ENCODE measurements at regions not wholly inside any gene's neighbourhood (a gene's known extent, or its start where the extent isn't known, plus 50 kb on each side); places are given as distances from the start of the nearest gene placed in this dataset.
"Not testable (repeated sequence)": the region's sequence is repeated elsewhere in the genome, so short reads cannot be mapped to it uniquely, and the experiment has no call there.

DNA sequence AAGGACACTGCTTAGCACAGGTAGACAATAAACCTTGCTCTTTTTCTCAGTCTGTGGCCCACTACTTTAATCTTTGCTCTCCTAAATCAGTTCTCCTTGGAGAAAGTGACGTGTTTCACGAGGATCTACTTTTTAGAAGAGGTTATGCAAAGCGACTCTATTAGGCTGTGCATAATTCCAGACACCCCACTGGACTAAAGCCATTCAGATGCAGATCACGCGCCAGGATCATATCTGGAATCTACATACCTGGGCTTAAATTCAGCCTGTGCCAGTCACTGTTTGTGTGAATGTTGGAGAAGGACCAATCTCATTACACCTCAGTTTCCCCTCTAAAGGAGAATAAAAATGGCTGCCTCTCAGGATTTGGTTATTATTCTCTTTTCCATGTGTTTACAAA lies 413.0 kb upstream of the MYT1L start:
- DNase-seq (ENCODE audit: low read depth in 2 of 2): no peak

DNA sequence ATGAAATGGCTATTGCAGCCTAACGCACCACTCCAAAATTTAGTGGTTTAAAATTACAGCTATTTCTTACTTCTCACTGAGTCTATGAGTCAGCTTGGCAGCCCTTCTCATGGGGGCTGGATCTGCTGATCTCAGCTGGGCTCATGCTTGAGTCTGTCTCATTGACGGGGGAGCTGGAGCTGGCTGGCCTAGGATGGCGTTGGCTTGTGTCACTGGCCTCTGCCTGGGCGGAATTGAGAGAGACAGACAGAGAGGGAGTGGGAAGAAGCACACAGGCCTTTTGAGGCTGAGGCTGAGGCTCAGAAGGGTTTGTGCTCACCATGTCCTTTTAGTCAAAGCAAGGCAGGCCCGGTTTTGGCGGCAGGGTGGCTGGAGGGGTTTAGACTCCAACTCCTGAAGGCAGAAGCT lies 412.1 kb upstream of the MYT1L start:
- no peak for DNase-seq (ENCODE audit: low read depth in 2 of 2)

DNA sequence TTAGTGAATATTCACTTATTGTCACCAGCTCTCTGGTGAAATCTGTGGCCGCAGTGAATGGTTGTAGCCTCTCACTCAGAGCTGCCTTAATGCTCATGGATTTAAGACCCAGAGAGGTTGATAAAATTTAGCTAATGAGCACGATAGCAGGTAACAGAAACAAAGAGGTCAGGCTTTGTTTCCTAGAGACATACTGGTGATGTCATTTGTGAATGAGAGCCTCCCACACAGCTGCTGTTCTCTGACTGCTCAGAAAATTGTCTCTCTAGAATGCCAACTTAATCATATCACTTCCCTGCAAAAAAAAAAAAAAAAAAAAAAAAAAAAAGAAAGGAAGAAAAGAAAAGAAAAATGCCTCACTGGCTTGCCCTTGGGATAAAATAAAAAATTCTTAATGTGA lies 411.7 kb upstream of the MYT1L start:
- no peak for DNase-seq (ENCODE audit: low read depth in 2 of 2)

DNA sequence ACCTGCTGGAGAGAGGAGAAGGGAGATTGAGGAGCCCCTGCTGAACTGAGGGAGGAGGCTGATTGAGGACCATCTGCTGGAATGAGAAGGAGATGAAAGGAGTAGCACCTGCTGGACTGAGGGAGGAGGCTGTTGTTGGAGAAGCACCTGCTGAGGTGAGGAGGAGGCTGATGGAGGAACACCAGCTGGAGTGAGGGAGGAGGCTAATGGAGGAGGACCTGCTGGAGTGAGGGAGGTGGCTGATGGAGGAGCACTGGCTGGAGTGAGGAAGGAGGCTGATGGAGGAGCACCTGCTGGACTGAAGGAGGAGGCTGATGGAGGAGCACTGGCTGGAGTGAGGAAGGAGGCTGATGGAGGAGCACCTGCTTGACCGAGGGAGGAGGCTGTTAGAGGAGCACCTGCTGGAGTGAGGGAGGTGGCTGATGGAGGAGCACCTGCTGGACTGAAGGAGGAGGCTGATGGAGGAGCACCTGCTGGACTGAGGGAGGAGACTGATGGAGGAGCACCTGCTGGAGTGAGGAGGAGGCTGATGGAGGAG lies 409.2 kb upstream of the MYT1L start:
- DNase-seq (ENCODE audit: low read depth in 2 of 2): no peak

DNA sequence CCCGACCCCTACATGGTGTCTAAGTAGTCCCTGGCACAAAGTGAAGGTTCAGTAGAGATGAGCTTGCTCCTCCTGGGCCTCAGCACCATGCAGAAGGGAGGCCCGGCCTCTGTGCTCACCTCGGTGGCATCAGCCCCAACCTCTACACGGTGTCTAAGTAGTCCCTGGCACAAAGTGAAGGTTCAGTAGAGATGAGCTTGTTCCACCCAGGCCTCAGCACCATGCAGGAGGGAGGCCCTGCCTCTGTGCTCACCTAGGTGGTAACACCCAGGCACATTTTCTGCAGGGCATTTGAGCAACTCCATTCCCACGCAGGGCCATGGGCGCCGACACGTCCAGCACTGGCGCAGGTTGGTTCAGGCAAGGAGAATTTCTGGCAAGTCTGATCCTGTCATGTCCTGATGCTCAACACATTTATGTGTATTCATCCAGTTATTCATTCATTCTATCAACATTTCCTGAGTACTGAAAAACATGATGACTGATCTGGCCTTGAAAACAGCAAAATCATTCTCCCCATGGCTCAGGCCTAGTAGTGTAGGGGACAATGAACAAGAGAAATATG lies 408.2 kb upstream of the MYT1L start:
- DNase-seq (ENCODE audit: low read depth in 2 of 2): no peak

DNA sequence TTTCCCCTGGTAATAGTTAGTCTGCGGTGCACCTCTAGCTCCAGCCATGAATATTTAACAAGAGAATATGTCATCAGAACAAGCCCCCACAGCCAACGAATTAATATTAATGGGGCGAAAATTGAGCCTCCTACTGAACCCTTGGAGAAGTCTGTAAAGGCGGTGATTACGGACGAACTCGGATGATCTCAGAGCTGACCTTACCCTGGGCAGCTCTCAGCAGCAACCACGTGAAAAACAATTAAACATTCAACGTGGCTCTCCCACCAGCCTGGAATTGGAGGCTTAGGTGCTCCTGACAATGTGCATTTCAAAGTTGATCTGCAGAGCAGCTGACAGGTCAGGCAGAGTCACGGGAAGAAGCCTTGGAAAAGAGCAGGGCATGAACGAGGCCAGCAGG lies 407.6 kb upstream of the MYT1L start:
- no peak for DNase-seq (ENCODE audit: low read depth in 2 of 2)

DNA sequence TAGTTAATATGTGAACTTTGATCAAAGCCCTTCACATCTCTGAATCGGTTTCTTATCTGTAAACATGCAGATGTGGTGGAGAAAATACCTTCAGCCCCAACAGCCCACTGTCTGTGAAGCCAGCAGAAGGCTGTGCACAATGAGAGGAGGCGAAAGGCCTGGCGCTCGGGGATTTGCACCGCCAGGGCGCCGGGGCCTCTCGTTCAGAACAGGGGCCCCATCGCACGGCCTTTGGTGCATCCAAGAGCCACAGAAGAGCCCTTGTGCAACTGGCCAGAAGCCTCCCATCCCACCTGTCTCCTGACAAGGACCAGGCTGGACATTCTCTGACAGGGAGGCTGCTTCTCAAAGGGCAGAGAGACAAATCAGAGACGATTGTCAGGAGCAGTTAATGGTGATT lies 407.2 kb upstream of the MYT1L start:
- no peak for DNase-seq (ENCODE audit: low read depth in 2 of 2)

DNA sequence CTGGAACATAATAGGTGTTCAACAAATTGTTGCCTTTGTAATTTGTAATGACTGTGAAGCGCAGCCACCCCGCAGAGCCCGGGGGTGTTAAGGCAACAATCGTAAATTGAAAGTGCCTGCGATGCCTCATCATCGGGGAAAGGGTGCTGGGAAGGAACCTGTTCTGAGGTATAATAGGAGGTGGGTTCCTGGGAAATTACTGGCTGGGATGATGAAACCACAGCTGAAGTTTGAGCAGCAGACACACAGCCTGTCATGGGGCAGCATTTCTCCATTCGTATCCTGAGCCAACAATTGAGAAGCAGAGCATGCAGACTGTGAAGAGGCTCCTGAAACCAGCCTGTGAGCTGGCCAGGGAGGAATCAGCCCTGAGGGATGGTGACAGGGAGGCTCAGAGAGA lies 404.0 kb upstream of the MYT1L start:
- DNase-seq (ENCODE audit: low read depth in 2 of 2): no peak

DNA sequence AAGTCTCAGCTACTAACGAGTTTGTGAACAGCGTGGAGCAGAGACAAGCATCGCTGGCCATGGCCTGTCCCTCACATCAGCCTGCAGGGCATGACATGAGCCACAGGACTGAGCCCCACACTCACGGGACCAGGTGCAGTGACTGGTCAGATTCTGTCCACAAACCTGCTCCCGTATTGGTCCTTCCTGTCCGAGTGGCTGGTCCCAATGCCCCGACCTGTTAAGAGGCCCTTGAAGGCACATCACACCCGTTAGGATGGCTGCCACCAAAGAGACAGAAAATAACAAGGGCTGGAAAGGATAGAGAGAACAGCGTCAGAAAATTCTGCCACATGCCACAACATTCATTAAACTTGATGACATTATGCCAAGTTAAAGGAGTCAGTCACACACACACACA lies 403.2 kb upstream of the MYT1L start:
- DNase-seq (ENCODE audit: low read depth in 2 of 2): no peak

DNA sequence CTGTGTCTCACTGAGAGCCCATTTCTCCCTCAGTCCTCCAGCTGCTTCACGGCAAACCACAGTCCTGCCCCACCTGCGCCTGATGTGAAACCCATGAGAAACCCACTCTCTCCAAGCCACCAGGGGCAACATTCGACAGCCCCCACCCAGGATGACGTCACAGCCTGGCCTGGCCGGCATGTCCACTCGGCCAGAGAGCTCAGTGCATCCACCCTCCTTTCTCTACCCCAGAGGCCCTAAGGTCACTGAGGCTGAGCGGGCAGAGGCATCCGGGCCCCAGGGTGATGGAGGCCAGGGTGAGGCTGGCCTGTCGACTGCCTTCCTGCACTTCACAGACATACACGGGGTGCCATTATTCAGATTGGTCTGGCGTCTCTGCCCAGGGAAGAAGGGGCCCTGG lies 402.7 kb upstream of the MYT1L start:
- DNase-seq (ENCODE audit: low read depth in 2 of 2): no peak

DNA sequence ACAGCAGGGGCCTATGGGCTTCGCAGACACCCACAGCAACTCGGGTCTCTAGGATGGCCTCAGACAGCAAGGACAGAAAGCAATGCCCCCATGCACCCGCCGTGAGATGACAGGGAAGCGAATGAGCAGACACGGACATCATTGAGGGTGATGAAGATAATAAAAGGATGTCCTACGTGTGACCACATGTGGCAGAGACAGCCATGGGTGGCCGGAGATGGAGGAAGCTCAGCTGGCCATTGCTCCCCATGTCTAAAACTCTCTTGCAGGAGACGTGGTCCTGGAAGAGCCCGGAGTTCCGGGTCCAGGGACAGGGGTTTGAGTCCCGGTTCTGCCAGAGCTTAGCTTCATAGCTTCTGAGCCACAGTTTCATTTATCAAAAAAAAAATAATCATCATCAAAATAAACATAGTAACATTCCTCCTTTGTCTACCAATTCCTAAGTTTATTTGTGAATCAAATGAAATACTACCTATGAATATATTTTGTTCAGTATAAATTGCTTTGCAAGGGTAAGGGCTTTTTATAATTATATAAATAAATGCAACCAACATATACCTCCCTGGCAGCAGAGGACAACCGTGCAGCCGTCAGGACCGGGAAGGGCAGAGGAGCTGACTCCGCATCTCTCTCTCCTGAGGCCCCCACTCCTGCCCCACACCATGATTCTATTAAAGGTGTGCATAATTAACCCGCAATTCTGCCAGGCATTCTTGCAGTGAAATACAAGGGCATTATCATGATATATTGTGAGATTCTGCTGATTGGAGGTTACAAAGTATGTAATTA lies 401.4 kb upstream of the MYT1L start:
- no peak for DNase-seq (ENCODE audit: low read depth in 2 of 2)

DNA sequence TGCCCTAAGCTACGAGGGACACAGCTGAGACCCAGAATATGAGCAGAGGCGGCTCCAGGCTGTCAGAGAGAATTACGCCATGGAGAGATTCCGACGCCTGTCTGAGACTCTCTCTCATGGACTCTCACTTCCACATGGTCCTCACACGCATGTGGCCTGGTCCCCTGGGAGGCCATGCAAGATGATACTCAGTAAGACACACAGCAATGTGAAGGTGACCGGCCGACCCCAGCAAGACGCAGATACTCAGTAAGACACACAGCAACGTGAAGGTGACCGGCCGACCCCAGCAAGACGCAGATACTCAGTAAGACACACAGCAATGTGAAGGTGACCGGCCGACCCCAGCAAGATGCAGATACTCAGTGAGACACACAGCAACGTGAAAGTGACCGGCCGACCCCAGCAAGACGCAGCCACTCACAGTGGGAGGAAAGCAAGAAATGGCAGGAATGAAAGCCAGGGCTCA lies 400.8 kb upstream of the MYT1L start:
- DNase-seq (ENCODE audit: low read depth in 2 of 2): no peak

DNA sequence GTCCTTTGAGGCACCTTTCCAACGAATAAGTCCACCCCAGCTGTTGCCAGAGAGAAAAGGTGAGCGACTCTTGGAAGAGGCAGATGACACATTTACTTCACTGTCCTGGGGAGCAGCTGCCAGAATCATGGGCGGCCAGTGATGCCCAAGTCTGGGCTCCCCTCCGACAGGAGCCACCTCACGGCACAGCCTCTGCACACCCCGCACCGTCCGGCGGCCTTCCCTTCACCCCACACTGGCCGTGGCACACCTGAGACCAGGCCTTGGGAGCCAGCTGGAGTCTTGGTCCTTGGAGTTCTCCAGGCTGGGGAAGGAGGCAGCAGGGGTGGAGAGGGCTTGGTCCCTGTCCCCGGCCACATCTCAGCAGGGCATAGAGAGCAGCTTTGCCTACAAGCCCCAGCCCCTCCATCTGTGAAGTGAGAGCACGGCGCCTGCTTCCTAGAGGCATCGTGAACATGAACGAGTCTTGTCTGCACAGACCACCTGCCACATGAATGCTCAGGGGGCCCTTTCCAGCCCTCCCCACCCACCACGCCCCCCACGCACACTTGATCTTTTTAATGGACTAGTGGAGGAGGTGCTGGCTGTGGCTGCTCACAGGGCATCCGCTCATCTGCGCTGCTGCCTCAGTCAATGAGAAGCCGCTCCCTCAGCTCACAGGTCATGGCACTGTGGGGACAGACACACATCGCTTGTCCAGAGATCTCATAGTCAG lies 400.2 kb upstream of the MYT1L start:
- no peak for DNase-seq (ENCODE audit: low read depth in 2 of 2)

DNA sequence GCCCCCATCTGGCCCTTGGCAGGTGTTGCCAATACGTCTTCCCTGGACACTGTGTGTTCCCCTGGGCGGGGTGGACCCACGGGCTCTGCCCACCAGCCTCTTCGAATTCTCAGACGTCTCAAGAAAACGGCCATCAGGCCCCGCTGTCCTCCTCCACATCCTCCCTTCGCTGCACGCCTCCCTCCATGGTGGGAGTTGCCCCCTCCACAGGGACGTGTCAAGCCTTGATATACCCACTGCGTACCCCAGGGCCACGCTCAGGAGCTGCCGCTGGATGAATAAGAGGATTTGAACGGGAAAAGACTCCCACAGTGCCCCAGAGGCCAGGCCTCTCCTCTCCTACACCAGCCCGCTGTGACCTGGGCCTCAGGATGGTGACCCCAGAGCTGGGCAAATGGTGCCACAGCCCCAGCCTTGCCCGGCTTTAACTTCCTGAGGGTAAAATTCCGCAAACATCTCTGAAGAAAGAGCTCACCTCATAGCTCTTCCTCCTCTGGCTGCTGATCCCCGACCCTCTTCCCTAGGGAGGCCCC lies 399.3 kb upstream of the MYT1L start:
- no peak for DNase-seq (ENCODE audit: low read depth in 2 of 2)

DNA sequence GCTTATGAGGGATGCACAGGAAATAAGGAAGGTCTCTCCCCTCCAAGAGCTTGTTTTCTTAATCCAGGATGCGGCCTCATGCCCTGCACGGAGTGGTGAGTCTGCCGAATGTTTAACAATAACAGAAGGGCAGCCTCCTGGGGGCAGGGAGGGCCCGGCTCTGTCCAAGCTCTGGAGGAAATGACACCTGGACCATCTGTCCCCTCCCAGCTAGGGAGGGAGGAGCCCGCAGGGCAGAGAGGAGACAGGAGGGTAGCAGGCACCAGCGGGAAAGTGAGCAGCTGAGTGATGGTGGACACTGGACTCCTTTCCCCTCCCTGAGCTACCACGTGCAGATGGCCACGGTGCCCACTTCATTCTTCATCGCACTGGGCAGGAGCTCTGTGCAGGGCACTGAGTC lies 398.2 kb upstream of the MYT1L start:
- no peak for DNase-seq (ENCODE audit: low read depth in 2 of 2)

DNA sequence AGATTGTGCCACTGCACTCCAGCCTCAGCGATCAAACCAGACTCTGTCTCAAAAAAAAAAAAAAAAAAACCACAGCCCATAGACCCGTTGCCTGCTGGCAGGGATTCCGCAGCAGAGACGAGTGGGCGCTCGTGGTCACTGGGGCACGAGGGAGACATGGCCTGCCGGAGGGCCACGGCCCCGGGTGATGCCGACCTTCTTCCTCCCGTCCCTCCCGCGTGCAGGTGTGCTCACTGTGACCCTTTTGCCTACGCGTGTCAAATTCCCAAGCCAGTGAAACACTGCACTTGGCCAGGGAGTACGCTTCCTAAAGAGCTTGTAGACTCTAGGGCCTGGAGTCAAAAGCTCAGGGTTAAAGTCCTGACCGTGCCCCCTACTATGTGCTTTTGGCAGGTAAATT lies 397.6 kb upstream of the MYT1L start:
- no peak for DNase-seq (ENCODE audit: low read depth in 2 of 2)

DNA sequence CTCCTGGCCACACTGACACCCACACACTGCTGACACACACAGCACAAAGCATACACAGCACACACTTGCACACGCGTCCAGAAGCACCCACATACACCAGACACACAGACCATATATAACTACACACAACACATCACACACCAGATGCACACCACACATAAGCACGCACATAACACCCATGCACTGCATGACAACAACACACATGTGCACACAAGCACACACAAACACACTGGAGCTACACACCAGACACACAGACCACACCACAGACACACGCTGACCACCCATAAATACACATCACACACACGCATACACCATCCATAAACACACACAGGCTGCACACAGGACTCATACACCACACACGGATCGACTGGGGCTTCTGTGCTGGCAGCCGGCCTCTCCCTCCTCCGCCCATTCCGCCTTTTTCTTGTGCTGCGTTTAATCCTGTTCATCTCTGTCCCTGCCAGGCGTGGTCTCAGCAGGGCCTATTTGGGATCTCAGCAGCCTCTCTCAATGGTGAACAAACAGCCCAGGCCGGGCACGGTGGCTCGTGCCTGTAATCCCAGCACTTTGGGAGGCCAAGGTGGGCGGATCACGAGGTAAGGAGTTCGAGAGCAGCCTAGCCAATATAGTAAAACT lies 396.9 kb upstream of the MYT1L start:
- DNase-seq (ENCODE audit: low read depth in 2 of 2): no peak

DNA sequence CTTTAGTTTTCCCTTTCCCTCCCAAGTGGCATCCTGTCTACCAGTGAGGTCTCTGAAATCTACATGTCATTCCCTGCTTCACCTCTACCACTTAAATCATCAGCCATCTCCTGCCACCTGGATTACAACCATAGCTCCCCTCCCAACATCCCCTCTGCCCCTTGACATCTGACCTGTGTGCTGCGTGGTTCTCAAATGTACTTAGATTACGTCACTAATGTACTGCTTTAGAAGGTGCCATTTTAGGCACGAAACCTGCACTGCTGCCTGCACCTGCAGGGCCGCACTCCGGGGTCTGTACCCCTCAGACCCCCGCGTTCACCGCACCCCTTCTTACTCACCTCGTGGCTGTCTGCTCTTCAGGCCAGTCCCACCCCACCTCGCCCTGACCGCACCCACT lies 395.1 kb upstream of the MYT1L start:
- DNase-seq (ENCODE audit: low read depth in 2 of 2): no peak

DNA sequence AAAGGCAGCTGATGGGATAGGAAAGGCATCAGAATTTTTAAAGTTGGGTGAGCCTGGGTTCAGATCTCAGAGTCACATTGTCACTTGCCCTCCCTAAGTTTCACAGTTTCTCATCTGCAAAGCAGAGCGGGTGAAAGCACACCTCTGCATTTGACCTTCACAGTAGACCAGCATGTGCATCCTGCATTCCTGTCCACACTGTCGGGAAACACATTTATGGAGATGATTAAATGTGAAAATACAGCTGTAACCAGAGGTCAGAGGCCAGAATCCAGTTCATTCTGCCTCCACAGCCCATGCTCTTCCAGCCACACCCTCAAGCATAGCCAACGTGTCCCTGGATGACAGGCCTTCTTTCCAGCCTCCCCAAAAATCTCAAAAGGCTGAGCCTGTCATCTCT lies 392.0 kb upstream of the MYT1L start:
- no peak for DNase-seq (ENCODE audit: low read depth in 2 of 2)

DNA sequence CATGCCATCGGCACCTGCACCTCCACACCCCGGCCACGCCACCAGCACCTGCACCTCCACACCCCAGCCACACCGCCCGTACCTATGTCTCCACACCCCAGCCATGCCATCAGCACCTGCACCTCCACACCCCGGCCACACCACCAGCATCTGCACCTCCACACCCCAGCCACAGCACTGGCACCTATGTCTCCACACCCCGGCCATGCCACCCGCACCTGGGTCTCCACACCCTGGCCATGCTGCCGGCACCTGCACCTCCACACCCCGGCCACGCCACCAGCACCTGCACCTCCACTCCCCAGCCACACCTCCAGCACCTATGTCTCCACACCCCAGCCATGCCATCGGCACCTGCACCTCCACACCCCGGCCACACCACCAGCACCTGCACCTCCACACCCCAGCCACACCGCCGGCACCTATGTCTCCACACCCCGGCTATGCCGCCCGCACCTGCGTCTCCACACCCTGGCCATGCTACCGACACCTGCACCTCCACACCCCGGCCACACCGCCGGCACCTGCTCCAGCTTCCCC lies 390.3 kb upstream of the MYT1L start:
- no peak for DNase-seq (ENCODE audit: low read depth in 2 of 2)

DNA sequence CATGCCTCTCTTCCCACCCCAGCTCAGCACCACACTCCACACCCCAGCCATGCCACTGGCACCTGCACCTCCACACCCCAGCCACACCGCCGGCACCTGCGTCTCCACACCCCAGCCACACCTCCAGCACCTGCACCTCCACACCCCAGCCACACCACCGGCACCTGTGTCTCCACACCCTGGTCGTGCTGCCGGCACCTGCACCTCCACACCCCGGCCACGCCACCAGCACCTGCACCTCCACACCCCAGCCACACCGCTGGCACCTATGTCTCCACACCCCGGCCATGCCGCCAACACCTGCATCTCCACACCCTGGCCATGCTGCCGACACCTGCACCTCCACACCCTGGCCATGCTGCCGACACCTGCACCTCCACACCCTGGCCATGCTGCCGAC lies 389.7 kb upstream of the MYT1L start:
- not testable (repeated sequence) for DNase-seq (ENCODE audit: low read depth in 2 of 2)

DNA sequence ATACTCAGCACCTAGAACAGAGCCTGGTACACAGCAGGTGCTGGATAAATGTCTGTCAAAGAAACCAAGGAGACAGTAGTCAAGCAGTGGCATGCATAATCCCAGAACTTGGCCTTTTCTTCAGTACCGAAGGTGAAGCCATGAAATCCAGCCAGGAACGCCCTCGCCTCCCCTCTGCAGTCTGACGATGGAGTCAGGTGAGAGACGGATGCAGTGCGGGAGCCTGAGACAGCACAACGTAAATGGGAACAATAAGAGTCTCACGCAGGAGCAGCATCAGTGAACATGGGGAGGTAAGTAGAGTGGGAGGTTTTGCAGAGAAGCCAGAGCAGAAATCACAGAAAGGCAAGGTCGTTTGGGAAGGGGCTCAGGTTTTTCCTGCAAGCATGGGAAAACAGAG lies 389.3 kb upstream of the MYT1L start:
- DNase-seq (ENCODE audit: low read depth in 2 of 2): no peak
